COLO829 (cell line): ENCODE measurements at regions not wholly inside any gene's neighbourhood (a gene's known extent, or its start where the extent isn't known, plus 50 kb on each side); places are given as distances from the start of the nearest gene placed in this dataset.

Source experiments
- DNase-seq: peaks from one replicate; pipeline ENCODE4 v3.0.0; 2012; ENCODE audit warnings: low spot score

GRCh38 chr14:31965735-31966598 lies 111.1 kb upstream of the ARHGAP5 start:
- DNase-seq = no peak

- DNase-seq = no peak
Measured at GRCh38 chr14:31966896-31967668, 110.0 kb upstream of the ARHGAP5 start.

- no peak for DNase-seq
Measured at GRCh38 chr14:31967669-31967975, 109.5 kb upstream of the ARHGAP5 start.

GRCh38 chr14:31968107-31968810 lies 108.8 kb upstream of the ARHGAP5 start:
- no peak for DNase-seq

GRCh38 chr14:31968956-31969698 lies 108.0 kb upstream of the ARHGAP5 start:
- DNase-seq = no peak

GRCh38 chr14:31969699-31970240 lies 107.3 kb upstream of the ARHGAP5 start:
- no peak for DNase-seq

- no peak for DNase-seq
Measured at GRCh38 chr14:31970744-31971143, 106.4 kb upstream of the ARHGAP5 start.

GRCh38 chr14:31971612-31972011 lies 105.5 kb upstream of the ARHGAP5 start:
- DNase-seq = no peak

- DNase-seq = no peak
Measured at GRCh38 chr14:31977001-31977556, 100.0 kb upstream of the ARHGAP5 start.

GRCh38 chr14:31978423-31978822 lies 98.7 kb upstream of the ARHGAP5 start:
- DNase-seq = no peak

GRCh38 chr14:31982642-31983041 lies 94.5 kb upstream of the ARHGAP5 start:
- no peak for DNase-seq

- no peak for DNase-seq
Measured at GRCh38 chr14:31986405-31986804, 90.7 kb upstream of the ARHGAP5 start.

GRCh38 chr14:31987721-31988120 lies 89.4 kb upstream of the ARHGAP5 start:
- DNase-seq = no peak

- DNase-seq = no peak
Measured at GRCh38 chr14:31988244-31988643, 88.9 kb upstream of the ARHGAP5 start.

GRCh38 chr14:31990183-31990857 lies 86.8 kb upstream of the ARHGAP5 start:
- peak; percentile 63 for DNase-seq

GRCh38 chr14:31990926-31991572 lies 86.1 kb upstream of the ARHGAP5 start:
- peak; percentile 93 for DNase-seq

- DNase-seq = peak; percentile 63
Measured at GRCh38 chr14:31992011-31992447, 85.1 kb upstream of the ARHGAP5 start.

- DNase-seq = no peak
Measured at GRCh38 chr14:31993521-31993951, 83.6 kb upstream of the ARHGAP5 start.

GRCh38 chr14:31994391-31995033 lies 82.6 kb upstream of the ARHGAP5 start:
- DNase-seq = no peak

GRCh38 chr14:32003585-32003984 lies 73.5 kb upstream of the ARHGAP5 start:
- DNase-seq = no peak
